ENCODE measurements at regions not wholly inside any gene's neighbourhood (a gene's known extent, or its start where the extent isn't known, plus 50 kb on each side); places are given as distances from the start of the nearest gene placed in this dataset.
A peak's percentile ranks its signal among the peaks of the same experiment; 100 is the strongest.

DNA sequence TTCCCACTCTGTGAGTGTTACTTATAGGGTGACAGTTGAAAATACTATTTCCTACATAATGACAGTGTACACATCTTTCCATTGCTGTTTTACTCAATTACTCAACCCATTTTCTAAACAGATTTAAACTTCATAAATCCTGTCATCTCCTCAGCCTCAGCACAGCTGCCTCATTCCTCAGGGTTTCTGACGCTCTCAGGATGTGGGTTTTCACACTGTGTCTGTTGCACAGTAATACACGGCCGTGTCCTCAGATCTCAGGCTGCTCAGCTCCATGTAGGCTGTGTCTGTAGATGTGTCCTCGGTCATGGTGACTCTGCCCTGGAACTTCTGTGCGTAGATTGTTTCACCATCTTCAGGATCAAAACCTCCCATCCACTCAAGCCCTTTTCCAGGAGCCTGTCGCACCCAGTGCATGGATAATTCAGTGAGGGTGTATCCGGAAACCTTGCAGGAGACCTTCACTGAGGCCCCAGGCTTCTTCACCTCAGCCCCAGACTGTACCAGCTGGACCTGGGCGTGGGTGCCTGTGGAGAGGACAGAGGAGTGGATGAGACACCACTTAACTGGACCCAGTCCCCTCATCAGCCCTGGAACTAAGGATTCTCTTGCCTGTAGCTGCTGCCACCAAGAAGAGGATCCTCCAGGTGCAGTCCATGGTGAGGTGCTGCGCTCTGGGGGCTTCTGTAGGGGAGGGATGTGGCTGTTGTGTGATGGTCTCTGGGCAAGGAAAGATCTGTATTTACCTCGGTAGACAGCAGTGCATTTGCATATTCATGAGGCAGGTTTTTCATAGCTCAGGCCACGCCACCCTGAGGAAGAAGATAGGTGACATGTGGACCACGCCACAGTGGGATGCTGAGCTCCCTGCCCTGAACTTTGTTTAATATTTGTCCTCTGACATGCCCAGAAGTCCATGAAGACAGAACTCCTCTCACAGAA lies 750.2 kb downstream of the TMEM121 start:
- H3K4me1 ChIP-seq (ENCODE audit: low read depth) = no peaks in the 10 kb centered on the region
- no peak for ATAC-seq
- H3K9me3 ChIP-seq = no peaks in the 10 kb centered on the region
- DNase-seq = no peak
- TF ChIP-seq, protein P1, sequence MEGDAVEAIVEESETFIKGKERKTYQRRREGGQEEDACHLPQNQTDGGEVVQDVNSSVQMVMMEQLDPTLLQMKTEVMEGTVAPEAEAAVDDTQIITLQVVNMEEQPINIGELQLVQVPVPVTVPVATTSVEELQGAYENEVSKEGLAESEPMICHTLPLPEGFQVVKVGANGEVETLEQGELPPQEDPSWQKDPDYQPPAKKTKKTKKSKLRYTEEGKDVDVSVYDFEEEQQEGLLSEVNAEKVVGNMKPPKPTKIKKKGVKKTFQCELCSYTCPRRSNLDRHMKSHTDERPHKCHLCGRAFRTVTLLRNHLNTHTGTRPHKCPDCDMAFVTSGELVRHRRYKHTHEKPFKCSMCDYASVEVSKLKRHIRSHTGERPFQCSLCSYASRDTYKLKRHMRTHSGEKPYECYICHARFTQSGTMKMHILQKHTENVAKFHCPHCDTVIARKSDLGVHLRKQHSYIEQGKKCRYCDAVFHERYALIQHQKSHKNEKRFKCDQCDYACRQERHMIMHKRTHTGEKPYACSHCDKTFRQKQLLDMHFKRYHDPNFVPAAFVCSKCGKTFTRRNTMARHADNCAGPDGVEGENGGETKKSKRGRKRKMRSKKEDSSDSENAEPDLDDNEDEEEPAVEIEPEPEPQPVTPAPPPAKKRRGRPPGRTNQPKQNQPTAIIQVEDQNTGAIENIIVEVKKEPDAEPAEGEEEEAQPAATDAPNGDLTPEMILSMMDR (IDR thresholded peaks at IDR 0.05) = no peak
- no peak overlapping the region for H3K4me3 ChIP-seq
- no peaks in the 10 kb centered on the region for H3K36me3 ChIP-seq (ENCODE audit: low read depth)
- intact Hi-C loops (cut with DNase I, micrococcal nuclease) = no loop called here

DNA sequence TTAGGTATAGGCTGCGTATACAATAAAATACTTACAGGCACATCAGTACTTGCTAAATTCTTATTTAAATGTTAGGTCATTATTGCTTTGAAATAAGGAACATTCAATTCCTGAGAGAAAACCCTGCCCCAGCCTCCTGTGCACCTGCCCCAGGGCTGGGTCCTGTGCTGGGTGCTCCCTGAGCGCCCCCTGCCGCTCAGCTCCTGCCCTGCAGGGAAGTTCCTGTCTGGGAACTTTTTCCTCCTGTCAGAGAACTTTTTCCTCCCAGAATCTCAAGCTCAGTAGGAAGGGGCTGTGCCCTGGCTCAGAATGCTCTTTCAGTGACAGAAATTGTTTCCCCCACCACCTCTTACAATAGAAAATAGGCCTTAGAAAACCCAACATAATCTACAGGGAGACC lies 751.1 kb downstream of the TMEM121 start:
- no peaks in the 10 kb centered on the region for H3K9me3 ChIP-seq
- no peaks in the 10 kb centered on the region for H3K36me3 ChIP-seq (ENCODE audit: low read depth)
- H3K4me1 ChIP-seq (ENCODE audit: low read depth) = no peaks in the 10 kb centered on the region
- TF ChIP-seq, protein P1 (IDR thresholded peaks at IDR 0.05) = peak; percentile 68
- peak in 2 of 3 donors; percentile 41 to 48 for DNase-seq
- intact Hi-C loops (cut with DNase I, micrococcal nuclease) = no loop called here
- no peak overlapping the region for H3K4me3 ChIP-seq
- ATAC-seq = peak; percentile 56

DNA sequence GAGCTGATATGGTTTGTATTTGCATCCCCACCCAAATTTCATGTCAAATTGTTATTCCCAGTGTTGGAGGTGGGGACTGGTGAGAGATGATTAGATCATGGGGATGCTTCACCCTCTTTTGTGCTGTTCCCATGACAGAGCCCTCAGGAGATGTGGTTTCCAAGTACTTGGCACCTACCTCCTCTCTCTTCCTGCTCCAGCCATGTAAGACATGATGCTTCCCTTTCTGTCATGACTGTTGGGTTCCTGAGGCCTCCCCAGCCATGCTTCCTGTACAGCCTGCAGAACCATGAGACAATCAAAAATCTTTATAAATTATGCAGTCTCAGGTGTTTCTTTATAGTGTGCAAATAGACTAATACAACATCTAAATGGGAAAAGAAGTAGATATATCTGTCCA lies 754.5 kb downstream of the TMEM121 start:
- intact Hi-C loops (cut with DNase I, micrococcal nuclease) = no loop called here
- no peaks in the 10 kb centered on the region for H3K36me3 ChIP-seq (ENCODE audit: low read depth)
- TF ChIP-seq, protein P1 (IDR thresholded peaks at IDR 0.05) = no peak
- no peak for DNase-seq
- no peaks in the 10 kb centered on the region for H3K9me3 ChIP-seq
- H3K4me3 ChIP-seq = no peak overlapping the region
- ATAC-seq = no peak
- H3K4me1 ChIP-seq (ENCODE audit: low read depth) = no peaks in the 10 kb centered on the region

DNA sequence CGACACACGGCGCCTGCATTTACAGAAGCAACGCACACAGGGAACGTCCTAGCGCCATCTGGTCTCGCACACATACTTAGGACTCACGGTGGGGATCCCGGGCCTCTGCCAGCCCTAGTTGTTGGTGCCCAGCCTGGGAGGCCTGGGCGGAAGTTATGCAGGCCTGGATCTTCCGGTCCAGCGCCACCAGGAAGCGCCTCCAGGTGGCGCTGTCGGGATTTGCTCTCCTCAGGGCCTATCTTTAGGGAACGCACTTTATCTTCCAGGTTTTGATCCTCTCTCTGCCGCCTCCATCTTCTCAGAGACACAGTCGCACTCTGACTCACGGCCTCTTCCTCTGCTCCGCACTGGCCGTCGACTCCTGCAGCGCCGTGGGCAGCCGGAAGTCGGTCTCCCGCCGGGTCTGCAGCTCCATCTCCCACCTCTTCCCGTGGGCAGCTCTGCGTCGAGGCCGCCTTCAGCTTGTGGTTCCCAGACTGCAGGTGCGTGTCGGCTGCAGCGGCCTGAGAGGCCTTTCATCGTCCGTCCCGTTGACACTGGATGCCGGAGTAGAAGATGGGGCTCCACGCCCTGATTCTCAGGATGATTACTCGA lies 760.4 kb downstream of the TMEM121 start:
- Histone ChIP-seq H3K36me3 (ENCODE audit: low read depth) (no peaks in the 10 kb centered on the region), H3K9me3 (no peaks in the 10 kb centered on the region), H3K4me3 (no peak overlapping the region), H3K4me1 (ENCODE audit: low read depth) (no peaks in the 10 kb centered on the region)
- peak in 2 of 3 donors; percentile 8 to 44 for DNase-seq
- TF ChIP-seq, protein P1 (IDR thresholded peaks at IDR 0.05) = no peak
- no peak for ATAC-seq
- intact Hi-C loops (cut with DNase I, micrococcal nuclease) = no loop called here

DNA sequence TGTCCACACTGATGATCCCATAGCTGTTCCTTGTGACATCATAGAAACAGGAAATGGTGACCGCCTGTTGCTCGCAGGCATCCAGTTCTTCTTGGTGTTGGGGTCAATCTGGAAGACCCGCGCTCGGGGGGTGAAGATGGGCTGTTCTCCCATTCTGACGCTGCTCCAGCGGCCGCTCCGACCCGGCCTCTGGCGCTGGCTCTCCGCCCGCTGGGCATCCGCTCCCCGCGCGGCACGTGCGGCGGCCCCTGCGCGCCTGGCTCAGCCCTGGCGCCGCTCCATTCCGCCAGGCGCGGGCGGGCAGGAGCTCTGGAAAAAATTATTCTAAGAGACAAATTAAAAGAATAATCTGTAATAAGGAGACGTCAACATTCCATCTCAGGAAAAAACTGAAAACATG lies 761.1 kb downstream of the TMEM121 start:
- Histone ChIP-seq H3K9me3 (no peaks in the 10 kb centered on the region), H3K36me3 (ENCODE audit: low read depth) (no peaks in the 10 kb centered on the region)
- intact Hi-C loops (cut with DNase I, micrococcal nuclease) = no loop called here

More for the DNA sequence above, 761.1 kb downstream of the TMEM121 start:
- Histone ChIP-seq H3K4me3 (no peak overlapping the region), H3K4me1 (ENCODE audit: low read depth) (no peaks in the 10 kb centered on the region)
- ATAC-seq (no peak), DNase-seq (no peak)
- TF ChIP-seq, protein P1 (IDR thresholded peaks at IDR 0.05) = no peak

All from mucosa of descending colon (tissue), 3 donors.